Vagina (tissue), 2 donors: ENCODE measurements at regions not wholly inside any gene's neighbourhood (a gene's known extent, or its start where the extent isn't known, plus 50 kb on each side); places are given as distances from the start of the nearest gene placed in this dataset.

Experiments used
- DNase-seq, 2 donors: peaks; one replicate each; pipeline ENCODE4 v3.0.0-alpha.2; 2017; ENCODE audit errors: extremely low spot score in 2 of 2
- H3K27ac ChIP-seq: fragments of 200-600 bp; sonication (generic); one replicate; pipeline ENCODE4 v1.5.1; 2019
- H3K27me3 ChIP-seq: fragments of 200-600 bp; sonication (generic); one replicate; pipeline ENCODE4 v1.5.1; 2019
- H3K36me3 ChIP-seq, 2 donors: fragments of 200-600 bp; sonication (generic); one replicate each; pipeline ENCODE4 v1.5.1; 2017 to 2019
- H3K4me1 ChIP-seq: fragments of 200-600 bp; sonication (generic); one replicate; pipeline ENCODE4 v1.5.1; 2019
- H3K4me3 ChIP-seq, 2 donors: fragments of 200-600 bp; sonication (generic); 1 replicate in 1 of 2; 2 replicates in 1 of 2; pipeline ENCODE4 v1.5.1; 2016 to 2019
- H3K9me3 ChIP-seq: fragments of 200-600 bp; sonication (generic); one replicate; pipeline ENCODE4 v1.5.1; 2019
- POLR2A ChIP-seq, 2 donors: fragments of 450-650 bp; IDR thresholded peaks; one replicate each; pipeline ENCODE4 v1.6.1; 2017; ENCODE audit warnings: antibody characterized with exemption in 2 of 2, mild to moderate bottlenecking in 2 of 2, moderate library complexity in 2 of 2
- POLR2AphosphoS5 ChIP-seq, 2 donors: sonication (generic); formaldehyde crosslinking; IDR thresholded peaks; one replicate each; pipeline ENCODE4 v1.9.0; 2017; ENCODE audit warnings: antibody characterized with exemption in 2 of 2, mild to moderate bottlenecking in 2 of 2, low read depth in 1 of 2; ENCODE audit not compliant: insufficient read depth in 1 of 2
- intact Hi-C: fragments of 100-400 bp; cut with DNase I; formaldehyde crosslinking; loops from one replicate; pipeline ENCODE4 v1.15.1; 2023
- TF ChIP-seq, protein P1 (sequence below), 3 experiments: fragments of 450-650 bp in 2 of 3; fragments of 200-600 bp in 1 of 3; sonication (generic) in 1 of 3; IDR thresholded peaks; one replicate each; pipeline ENCODE4 v1.5.1; 2017 to 2019; ENCODE audit warnings: antibody characterized with exemption in 3 of 3, mild to moderate bottlenecking in 2 of 3, moderate library complexity in 2 of 3

DNA sequence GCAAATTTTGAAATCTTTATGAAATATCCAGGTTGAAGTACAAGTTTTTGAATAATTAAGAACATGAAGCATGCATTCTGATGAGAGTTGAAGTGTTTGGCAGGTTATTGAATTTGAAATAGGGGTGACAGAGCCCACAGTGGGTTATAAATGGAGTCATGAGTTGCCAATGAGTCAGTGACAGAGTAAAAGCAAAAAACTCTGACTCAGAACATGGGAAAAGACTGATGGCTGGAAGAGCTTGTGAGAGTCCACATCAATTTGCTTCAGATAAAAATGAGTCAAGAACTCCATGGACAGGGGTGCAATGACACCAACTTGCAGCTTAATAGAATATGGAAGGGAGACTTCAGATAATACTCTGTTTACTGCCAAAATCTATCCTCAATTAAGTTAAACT, 105.3 kb downstream of the SLC6A15 start:
- H3K27me3 ChIP-seq = no peaks in the 10 kb centered on the region
- intact Hi-C loops = no loop called here
- no peaks in the 10 kb centered on the region for H3K4me1 ChIP-seq
- DNase-seq = no peak
- H3K4me3 ChIP-seq = no peak overlapping the region
- TF ChIP-seq POLR2A (IDR thresholded peaks at IDR 0.05) (no peak), POLR2AphosphoS5 (IDR thresholded peaks at IDR 0.05; ENCODE audit: insufficient read depth in 1 of 2, low read depth in 1 of 2) (no peak)
- TF ChIP-seq, protein P1, sequence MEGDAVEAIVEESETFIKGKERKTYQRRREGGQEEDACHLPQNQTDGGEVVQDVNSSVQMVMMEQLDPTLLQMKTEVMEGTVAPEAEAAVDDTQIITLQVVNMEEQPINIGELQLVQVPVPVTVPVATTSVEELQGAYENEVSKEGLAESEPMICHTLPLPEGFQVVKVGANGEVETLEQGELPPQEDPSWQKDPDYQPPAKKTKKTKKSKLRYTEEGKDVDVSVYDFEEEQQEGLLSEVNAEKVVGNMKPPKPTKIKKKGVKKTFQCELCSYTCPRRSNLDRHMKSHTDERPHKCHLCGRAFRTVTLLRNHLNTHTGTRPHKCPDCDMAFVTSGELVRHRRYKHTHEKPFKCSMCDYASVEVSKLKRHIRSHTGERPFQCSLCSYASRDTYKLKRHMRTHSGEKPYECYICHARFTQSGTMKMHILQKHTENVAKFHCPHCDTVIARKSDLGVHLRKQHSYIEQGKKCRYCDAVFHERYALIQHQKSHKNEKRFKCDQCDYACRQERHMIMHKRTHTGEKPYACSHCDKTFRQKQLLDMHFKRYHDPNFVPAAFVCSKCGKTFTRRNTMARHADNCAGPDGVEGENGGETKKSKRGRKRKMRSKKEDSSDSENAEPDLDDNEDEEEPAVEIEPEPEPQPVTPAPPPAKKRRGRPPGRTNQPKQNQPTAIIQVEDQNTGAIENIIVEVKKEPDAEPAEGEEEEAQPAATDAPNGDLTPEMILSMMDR (IDR thresholded peaks at IDR 0.05) = no peak
- H3K9me3 ChIP-seq = no peaks in the 10 kb centered on the region
- H3K36me3 ChIP-seq = no peaks in the 10 kb centered on the region
- H3K27ac ChIP-seq = no peak overlapping the region

DNA sequence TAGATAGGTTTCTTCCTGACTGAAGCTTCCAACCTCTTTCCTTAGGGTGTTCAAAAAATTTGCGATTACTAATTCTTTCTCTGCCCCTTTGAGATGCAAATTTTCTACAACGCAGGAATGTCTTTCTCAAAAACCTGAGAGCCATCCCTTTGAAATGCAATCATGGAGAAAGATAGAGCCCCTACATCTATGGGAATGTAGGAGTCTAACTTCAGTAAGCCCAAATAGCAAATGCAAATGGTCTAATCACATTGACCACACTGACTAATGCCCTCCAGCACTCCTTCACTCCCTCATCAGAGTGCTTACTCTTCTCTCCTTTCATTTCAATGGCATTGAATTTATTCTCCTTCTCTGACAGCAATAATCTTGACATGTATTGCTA, 107.1 kb downstream of the SLC6A15 start:
- no peak for DNase-seq
- TF ChIP-seq, protein P1 (IDR thresholded peaks at IDR 0.05) = no peak
- TF ChIP-seq POLR2A (IDR thresholded peaks at IDR 0.05) = no peak
- no peak for TF ChIP-seq POLR2AphosphoS5 (IDR thresholded peaks at IDR 0.05; ENCODE audit: insufficient read depth in 1 of 2, low read depth in 1 of 2)
- Histone ChIP-seq H3K36me3 (no peaks in the 10 kb centered on the region), H3K4me3 (no peak overlapping the region), H3K9me3 (no peaks in the 10 kb centered on the region), H3K27ac (no peak overlapping the region), H3K4me1 (no peaks in the 10 kb centered on the region), H3K27me3 (no peaks in the 10 kb centered on the region)
- intact Hi-C loops = no loop called here

GRCh38 chr12:84804691-84805473, 107.7 kb downstream of the SLC6A15 start:
- TF ChIP-seq, protein P1 (IDR thresholded peaks at IDR 0.05) = no peak
- TF ChIP-seq POLR2AphosphoS5 (IDR thresholded peaks at IDR 0.05; ENCODE audit: insufficient read depth in 1 of 2, low read depth in 1 of 2) (no peak), POLR2A (IDR thresholded peaks at IDR 0.05) (no peak)
- no peaks in the 10 kb centered on the region for H3K9me3 ChIP-seq
- H3K27me3 ChIP-seq = no peaks in the 10 kb centered on the region
- H3K4me1 ChIP-seq = no peaks in the 10 kb centered on the region
- H3K4me3 ChIP-seq = no peak overlapping the region
- H3K27ac ChIP-seq = no peak overlapping the region
- DNase-seq = no peak
- no peaks in the 10 kb centered on the region for H3K36me3 ChIP-seq
- intact Hi-C loops = no loop called here

GRCh38 chr12:84803661-84804060, 108.9 kb downstream of the SLC6A15 start:
- Histone ChIP-seq H3K27me3 (no peaks in the 10 kb centered on the region), H3K27ac (no peak overlapping the region), H3K4me1 (no peaks in the 10 kb centered on the region), H3K4me3 (no peak overlapping the region), H3K9me3 (no peaks in the 10 kb centered on the region), H3K36me3 (no peaks in the 10 kb centered on the region)
- intact Hi-C loops = no loop called here
- DNase-seq = no peak
- no peak for TF ChIP-seq POLR2A (IDR thresholded peaks at IDR 0.05)
- no peak for TF ChIP-seq POLR2AphosphoS5 (IDR thresholded peaks at IDR 0.05; ENCODE audit: insufficient read depth in 1 of 2, low read depth in 1 of 2)
- TF ChIP-seq, protein P1 (IDR thresholded peaks at IDR 0.05) = no peak

DNA sequence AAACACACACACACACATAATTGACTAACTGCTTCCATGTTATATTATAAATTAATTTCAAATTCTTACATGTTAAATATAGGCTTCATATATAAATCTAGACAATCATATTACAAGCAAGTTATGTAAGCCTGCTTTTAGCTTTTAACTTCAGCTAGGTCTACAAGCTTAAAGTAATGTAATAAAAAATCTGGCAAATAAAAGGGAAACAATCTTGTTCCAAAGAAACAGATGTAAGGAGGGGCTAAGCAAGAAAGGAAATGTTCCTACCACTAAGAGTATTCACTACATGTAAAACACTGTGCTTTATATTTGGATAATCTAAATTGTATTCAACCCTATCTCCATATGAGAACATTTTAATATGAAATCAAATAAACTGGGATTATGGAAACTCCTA, 110.4 kb downstream of the SLC6A15 start:
- H3K9me3 ChIP-seq = no peaks in the 10 kb centered on the region

More for the DNA sequence above, 110.4 kb downstream of the SLC6A15 start:
- no peaks in the 10 kb centered on the region for H3K36me3 ChIP-seq
- TF ChIP-seq, protein P1 (IDR thresholded peaks at IDR 0.05) = no peak
- no peak overlapping the region for H3K4me3 ChIP-seq
- H3K27ac ChIP-seq = no peak overlapping the region
- H3K4me1 ChIP-seq = no peaks in the 10 kb centered on the region
- DNase-seq = no peak
- no peaks in the 10 kb centered on the region for H3K27me3 ChIP-seq
- intact Hi-C loops = no loop called here
